DOHH2 (cell line): ENCODE measurements at regions not wholly inside any gene's neighbourhood (a gene's known extent, or its start where the extent isn't known, plus 50 kb on each side); places are given as distances from the start of the nearest gene placed in this dataset.

Experiments
- CTCF ChIP-seq: fragments of 200-600 bp; sonication (generic); IDR thresholded peaks from one replicate; pipeline ENCODE4 v1.5.1; 2014; ENCODE audit warnings: antibody characterized with exemption, mild to moderate bottlenecking, low read depth, low read length; ENCODE audit not compliant: poor library complexity, severe bottlenecking
- EZH2phosphoT487 ChIP-seq: fragments of 200-600 bp; sonication (generic); IDR thresholded peaks from 2 replicates; pipeline ENCODE4 v1.6.1; 2017; ENCODE audit warnings: borderline replicate concordance, mild to moderate bottlenecking, antibody characterized with exemption, low read length, moderate library complexity, mixed read lengths

GRCh38 chr11:86128914-86129313 is 60.0 kb upstream of the PICALM start:
- TF ChIP-seq CTCF (no peak), EZH2phosphoT487 (no peak)
